Breast epithelium (tissue), 3 donors: ENCODE measurements at regions not wholly inside any gene's neighbourhood (a gene's known extent, or its start where the extent isn't known, plus 50 kb on each side); places are given as distances from the start of the nearest gene placed in this dataset.

Experiments
- CTCF ChIP-seq, 3 donors: fragments of 450-650 bp; IDR thresholded peaks; one replicate each; pipeline ENCODE4 v1.5.1; 2016 to 2017; ENCODE audit warnings: antibody characterized with exemption in 3 of 3, mild to moderate bottlenecking in 3 of 3, moderate library complexity in 3 of 3
- POLR2A ChIP-seq: fragments of 450-650 bp; IDR thresholded peaks from one replicate; pipeline ENCODE4 v1.6.1; 2016; ENCODE audit warnings: antibody characterized with exemption, mild to moderate bottlenecking, moderate library complexity
- POLR2AphosphoS5 ChIP-seq, 3 donors: sonication (generic); formaldehyde crosslinking; IDR thresholded peaks; one replicate each; pipeline ENCODE4 v1.6.1; 2017; ENCODE audit warnings: antibody characterized with exemption in 3 of 3

DNA sequence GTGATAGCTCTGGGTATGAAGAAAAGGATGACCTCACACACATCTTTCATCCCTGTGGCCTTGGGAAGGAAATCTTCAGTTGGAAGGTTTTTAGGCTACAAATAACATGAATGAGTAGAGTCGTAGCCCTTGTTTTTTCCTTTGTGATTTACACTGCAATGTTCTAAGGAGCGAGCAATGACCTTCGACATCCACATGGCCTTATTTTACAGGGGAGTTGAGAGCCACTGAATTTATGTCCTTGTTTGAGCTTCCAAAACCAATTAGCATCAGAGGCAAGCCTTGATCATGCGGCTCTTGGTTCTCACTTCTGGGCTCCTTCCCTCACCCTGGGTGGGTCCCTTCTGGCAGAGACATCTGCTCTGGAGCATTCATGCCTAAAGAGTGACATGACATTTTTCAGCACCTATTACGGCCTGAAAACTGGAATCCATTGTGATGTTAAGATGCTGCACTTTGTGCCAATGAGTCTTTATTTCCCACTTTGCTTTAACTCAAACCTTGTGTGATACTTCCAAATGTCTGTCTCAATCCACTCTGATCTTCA is 70.5 kb upstream of the RUNX1 start:
- TF ChIP-seq CTCF (IDR thresholded peaks at IDR 0.05), result no peak
- TF ChIP-seq POLR2A, result no peak
- no peak for TF ChIP-seq POLR2AphosphoS5 (IDR thresholded peaks at IDR 0.05)
